NCI-H1417 (cell line): ENCODE measurements at regions not wholly inside any gene's neighbourhood (a gene's known extent, or its start where the extent isn't known, plus 50 kb on each side); places are given as distances from the start of the nearest gene placed in this dataset.

Experiments used
- DNase-seq, 3 experiments: peaks; one replicate each; lab custom pipeline; 2025; lab: John Stamatoyannopoulos, UW

DNA sequence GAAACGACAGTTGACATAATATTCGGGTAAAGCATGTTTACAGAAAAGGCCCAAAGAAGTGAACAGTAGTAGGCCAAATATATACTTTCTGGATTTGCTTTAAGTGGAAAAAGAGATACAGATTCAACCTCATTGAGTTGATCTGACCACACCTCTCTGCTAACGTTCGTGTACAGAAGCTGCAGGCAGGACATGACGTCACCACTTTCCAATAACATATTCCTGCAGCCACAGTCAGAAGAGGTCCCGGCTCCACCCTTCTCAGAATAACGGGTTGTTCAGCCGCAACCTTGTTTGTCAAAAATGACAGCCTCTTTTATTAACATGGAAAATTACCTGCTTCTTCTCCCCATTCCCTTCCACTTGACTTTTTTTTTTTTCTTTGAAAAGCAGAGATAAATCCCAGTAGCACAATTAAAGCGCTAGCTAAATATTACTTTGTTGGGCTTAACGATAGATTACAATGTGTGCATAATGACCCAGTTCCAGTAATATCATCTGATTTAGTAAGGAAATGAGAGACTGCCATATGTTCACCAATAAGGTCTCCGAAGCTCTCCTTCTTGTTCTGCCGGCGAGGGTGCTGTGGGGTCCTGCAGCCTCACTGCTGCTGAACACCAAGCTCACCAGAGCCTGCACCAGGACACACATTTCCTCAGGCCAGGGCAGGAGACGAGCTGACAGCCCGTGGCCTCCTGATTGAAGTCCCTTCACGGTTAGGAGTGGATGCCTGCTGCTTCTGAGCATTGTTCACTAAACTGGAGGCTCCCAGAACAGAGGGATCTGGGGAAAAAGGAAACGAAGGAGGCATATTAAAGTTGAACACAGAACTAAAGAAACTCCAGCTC is 451.0 kb upstream of the SALL3 start:
- peak in 2 of 3 experiments; percentile 51 to 83 for DNase-seq

DNA sequence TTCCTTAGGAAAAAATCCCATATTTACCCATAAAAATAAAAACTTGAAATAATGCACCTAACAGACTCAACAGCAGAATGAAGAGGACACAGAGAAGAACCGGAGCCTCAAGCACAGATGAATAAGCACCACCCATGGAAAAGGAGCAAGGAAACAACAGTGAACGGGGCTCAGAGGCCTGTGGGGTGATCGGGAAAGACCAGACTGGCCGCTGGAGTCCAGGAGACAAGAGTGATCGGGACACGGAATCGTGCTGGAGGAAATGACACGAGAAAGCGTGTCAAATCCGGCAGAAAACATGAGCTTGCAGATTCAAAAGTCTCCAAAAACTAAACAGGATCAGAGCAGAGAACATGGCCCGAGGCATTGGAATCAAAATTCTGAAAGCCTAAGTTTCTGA is 448.0 kb upstream of the SALL3 start:
- no peak for DNase-seq

DNA sequence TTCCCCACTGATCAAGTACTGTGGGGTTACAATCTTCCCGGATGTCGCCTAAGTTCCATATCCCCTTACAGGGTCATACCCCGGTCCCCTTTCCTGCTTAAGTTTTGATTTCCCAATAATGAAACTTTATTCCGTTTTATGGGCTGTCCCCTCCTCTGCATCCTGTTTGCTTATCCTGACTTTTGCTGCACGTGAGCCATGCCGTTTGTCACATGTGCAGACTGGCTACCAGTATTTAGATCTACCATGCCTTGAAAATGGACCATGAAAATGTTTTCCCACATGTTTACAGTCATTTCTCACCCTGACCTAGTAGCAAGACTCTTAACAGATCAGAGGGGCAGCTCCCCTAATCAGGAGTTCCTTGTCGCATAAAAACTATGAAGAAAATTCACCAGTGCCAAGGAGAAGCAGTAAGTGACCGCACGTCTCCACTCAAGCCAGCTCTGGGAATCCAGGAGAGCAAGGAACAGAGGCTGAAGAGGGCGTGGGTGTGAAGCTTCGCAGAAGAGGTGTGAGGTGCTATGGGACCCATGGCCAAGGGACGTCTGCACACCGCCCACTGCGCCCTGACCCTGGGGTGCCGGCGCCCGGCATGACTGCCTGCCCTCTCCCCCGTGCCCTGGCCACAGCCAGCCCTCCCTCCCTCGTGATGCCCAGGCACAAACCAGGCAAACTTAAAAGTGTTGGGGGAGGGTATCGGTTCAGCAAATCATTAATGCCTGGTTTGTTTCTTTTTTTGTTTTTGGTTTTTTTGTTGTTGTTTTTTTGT is 440.8 kb upstream of the SALL3 start:
- no peak for DNase-seq

DNA sequence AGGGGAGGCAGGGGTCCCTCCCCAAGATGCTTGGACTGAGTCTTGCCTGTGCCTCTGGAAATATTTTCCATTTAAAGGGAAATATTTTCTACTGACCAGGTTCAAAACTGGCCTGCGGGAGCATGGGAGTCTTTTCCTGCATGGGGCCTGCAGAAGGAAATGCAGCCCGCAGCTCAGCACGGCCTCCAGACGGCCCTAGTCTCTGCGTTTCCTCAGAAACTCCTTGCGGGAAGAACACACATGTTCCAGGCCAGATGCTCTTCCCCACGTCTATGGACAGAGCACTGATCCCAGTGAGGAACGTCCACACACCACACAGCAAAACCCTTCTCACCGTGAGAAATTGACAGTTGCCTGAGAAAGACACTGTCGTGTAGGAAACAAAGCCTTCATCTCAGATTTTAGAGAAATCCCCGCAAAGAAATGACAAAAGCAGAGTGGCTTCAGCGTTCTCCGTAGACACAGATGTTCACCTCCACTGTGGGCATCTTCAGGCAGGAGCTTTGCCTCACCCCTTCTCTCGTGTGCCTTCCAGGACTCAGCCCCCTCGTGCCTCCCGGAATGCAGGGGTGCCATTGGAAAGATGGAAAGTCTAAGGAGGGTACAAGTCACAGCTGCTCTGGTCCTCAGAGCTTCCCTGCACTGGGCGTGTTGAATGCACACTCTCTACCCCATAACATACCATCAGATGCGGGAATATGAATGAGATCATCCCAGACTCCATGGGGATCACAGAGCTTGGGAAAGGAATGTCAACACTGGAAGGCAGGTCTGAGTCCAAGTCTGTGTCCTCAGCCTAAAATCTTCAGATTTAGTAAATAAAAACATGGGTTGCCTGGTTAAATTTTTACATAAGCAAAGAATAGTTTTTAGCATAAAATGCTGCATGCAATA is 438.7 kb upstream of the SALL3 start:
- DNase-seq = no peak

DNA sequence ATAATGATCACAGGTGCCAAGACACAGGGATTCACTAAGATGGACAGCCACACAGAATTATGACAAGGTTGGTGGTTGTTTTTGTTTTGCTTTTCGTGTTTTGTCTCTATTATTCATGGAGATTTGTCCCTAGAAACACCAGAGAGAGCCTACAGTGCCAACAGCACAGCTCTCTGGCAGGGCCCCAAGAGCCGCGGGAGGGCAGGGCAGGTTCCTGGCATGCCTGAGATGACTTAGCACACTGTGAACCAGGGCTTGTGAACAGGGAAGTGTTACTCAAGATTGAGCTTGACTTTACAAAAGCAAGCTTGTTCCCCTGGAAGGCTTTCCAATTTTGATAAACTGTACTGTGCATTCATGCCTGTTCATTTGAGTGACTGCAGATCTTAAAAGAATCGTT is 437.4 kb upstream of the SALL3 start:
- DNase-seq = no peak

DNA sequence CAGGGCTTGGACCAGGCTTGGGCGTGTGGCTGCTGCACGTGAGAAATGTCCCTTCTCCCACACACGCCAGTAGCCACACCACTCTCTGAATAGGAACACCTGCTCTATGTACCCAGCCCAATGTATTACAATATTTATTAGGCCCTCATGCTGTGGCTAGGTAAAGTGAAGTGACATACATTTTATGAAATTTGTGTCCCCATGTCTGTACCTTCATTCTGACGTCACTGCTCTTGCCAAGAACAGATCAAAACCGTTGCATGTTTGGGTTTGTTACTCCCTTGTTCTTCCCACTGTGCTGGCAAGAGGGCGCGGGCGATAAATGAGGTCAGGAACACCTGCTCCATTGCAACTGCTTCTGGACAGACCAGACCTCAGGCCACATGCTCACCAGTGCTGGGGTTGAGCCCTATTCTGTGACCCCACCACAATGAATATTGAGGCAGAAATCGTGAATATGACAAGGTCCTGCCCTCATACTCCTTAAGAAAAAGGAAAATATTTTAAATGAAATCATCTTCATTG is 436.4 kb upstream of the SALL3 start:
- DNase-seq = no peak

DNA sequence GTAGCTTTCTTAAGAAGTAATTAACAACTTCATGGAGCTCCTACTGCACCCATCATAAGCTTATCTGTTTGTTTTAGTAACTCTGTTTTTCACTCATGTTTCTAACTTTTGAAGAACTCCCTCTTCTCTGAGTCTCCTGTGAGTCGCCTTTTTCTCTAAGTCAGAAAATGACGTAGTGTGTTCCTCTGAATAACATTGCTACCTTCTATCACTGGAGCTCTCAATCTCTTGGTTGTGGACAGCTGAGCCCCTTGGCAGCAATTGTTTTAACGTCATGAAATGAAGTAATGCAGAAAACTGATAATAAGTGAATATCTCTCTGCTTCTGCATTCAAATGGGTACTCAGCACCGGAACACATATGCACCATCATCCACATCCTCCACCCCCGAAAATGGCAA is 433.3 kb upstream of the SALL3 start:
- DNase-seq = no peak

DNA sequence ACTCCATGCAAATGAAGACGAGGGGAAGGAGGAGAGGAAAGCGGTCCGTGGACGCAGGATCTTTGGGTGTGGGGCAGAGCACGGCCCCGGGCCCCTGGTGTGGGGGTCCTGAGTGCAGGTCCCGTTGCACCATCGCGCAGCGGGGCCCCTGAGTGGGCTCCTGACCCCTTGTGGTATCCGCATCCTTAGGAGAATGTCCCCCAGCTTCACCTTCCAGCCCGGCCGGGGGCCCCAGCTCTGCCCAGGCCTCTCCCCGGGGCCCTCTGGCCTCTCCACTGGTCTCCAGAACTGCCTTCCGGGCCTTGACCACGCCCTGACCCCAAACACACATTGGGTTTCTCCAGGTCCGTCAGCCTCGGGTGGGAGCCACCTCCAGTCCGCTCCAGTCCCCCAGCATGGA is 431.8 kb upstream of the SALL3 start:
- DNase-seq = no peak

DNA sequence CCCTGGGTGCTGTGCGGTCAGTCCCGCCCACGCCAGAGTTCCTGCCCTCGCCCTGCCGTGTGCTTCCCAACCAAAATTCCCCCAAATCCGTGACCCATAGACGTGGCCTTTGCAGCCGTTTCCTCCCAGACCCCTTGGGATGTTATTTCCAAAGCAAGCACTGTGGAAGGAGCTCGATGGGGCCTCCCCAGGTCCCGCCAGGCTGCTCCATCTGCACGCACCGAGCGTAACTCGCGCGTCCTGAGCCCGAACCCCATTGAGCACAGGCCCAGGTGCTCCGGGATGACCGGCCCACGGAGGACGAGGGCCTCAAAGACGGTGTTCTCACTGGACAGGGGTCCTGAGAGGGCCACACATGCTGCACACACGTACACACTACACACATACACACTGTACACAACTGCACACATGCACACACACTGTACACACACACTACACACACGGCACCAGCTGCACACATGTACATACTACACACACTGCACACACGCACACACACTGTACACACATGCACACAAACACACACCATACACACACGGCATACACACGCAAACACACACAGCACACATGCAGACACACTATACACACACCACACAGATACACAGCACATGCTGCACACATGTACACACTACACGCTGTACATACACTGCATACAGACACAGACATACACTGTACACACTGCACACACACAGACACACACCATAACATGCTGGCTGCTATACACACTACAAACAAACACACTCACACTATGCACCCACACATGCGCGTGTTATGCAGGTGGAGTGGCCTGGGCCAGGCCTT is 431.2 kb upstream of the SALL3 start:
- DNase-seq = no peak

DNA sequence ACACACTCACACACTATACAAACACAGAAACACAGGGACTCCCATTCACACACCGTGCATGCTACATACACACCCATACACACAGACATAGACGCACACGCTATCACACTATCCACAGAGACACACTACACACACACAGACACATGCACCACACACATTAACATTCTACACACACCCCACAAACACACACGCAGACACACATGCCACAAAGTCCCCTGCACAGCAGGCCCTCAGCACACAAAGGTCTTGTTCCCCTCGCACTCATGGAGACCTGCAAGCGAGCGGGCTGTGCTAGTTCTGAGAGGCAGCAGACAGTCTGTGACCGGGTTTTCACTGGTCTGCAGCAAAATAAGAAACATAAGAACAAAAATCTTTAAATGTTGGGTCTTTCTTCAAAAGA is 429.6 kb upstream of the SALL3 start:
- DNase-seq = no peak

DNA sequence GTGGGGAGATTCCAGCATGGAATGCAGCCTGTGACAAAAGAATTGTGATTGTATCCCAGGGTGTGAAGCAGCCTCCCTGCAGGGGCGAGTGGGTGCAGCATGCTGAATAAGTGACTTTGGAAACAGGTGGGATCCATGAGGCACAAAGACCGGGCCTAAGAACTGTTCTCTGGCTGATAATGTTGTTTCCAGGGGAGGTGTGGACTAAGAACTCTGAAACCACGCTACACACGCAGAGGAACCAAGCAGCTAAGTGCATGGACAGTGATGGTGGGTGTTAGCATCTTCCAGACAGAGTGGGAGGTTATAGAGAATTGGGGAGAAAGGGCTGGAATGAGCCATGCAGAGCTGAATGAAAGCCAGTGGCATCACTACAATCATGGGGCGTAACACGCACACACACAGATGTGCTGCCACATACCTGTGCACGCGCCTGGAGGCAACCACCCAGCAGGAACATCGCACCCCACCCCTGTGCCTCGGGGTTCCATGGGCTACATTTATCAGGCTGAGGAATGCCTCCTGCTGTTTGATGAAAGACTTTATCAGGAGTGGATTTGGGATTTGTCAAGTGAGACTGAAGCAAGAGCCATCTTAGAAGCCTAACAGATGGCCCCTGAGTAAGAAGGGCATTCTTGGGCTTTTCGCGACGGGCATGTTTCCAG is 424.5 kb upstream of the SALL3 start:
- DNase-seq = no peak

DNA sequence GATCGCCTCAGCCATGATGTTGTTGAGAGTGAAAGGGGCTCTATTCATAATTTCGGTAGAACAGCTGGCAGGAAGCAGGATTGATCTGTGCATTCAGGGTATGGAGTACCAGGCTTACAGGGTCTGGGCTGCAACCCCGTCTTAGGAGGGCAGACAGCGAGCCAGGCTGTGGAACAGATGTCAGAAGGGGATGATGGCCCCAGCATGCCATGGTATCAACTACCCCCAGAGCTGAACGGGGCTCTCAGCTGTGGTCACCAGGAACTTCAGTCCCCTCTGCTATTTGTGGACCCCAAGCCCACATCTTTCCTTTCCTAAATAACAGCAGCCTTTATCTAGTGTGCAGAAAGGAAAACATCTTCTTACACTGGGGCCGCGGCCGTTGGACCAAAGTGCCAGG is 422.2 kb upstream of the SALL3 start:
- DNase-seq = no peak

DNA sequence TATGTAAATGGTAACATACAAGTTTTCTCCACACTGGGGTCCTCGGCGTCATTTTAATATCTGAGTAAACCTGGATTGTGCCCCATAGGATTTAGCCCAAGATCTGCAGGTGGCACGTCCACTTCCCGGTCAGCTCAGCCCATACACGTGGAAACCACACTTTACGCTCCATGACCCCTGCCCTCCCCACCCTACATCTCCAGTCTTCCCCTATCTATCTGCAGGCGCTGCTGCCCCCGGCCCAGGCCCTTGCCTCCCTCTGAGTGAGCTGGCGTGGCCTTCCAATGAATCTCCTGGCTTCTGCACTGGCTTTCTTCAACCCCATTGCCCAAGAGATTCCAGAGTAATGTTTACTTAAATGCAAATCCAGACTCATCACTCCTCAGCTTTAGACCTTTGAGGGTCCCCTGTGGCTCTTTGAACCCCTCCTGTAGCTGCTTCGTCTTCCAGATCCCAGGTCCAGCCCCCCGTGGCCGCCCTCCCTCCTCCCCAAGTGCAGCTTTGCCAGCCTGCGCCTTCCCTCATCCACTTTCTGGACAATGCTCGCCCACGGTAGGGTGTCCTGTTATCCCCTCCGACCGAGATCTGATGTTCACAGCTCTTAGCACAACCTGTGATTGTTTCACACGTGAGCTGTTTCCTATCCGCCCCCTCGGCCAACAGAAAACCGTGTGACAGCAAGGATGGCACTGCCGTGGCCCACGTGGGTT is 421.4 kb upstream of the SALL3 start:
- DNase-seq = no peak

DNA sequence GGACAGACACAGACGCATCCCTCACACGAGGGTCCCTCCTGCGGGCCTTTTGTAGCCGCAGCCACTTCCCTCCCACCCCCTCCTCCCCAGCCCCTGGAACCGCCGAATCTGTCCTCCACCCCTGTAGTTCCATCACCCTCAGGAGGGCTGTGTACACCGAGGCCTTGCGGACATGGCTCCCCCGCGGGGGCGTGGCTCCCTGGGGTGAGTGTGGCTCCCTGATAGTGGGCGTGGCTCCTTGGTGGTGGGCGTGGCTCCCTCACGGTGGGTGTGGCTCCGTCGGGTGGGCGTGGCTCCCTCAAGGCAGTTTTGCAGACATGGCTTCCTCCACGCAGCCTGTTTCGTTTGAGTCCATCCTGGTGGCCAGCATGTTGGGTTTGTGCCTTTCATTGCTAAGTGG is 420.7 kb upstream of the SALL3 start:
- DNase-seq = no peak

DNA sequence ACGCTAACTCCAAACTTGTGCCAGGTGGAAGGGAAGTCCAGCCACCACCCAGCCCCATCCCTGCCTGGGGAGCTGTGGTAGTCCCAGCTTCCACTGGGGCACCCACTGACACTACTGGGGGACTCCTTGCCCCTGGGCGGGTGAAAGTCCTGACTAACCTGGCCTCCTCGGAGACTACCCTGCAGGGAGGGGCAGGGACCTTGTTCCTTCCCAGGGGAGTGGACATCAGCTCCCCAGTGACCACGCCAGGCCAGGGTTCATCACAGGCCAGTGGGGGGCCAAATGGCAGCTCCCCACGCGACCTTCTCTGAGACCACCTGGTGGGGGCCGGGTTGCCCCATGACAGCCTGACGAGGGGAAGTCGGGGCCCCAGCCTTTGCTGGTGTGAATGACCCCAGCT is 420.0 kb upstream of the SALL3 start:
- DNase-seq = no peak

DNA sequence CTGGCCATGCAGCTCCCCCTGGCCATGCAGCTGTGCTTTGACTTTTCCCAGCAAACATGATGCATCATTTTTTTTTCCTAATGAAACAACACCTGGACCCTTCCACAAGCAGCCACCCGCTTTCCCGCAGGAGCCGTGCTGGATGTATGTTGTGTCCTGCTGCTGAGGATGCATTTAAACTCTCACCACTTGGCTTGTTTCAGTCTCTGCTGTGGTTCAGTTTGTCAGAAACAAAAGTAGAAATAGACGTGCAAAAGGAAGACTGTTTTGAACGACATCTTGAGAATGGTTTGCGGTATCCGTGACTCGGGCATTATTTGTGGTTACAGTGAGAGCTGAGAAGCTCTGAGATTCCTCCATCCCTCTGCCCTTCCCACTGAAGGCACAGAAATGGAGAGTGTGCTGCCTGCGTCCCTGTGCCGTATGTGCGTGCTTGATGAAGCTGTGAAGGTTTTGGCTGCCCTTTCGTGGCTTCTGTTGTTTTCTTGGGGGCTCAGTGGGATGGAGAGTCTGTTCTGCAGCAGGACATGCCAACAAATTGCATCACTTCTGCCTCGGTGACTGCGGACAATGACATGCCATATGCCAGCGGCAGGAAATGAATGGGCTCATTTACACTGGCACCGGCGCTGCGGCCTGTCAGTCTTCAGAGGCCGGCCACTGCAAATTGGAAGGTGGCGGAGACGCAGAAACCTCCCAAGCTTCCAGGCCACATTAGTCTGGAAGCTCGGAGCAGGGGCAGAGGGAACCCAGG is 417.7 kb upstream of the SALL3 start:
- peak in 2 of 3 experiments; percentile 59 to 80 for DNase-seq

DNA sequence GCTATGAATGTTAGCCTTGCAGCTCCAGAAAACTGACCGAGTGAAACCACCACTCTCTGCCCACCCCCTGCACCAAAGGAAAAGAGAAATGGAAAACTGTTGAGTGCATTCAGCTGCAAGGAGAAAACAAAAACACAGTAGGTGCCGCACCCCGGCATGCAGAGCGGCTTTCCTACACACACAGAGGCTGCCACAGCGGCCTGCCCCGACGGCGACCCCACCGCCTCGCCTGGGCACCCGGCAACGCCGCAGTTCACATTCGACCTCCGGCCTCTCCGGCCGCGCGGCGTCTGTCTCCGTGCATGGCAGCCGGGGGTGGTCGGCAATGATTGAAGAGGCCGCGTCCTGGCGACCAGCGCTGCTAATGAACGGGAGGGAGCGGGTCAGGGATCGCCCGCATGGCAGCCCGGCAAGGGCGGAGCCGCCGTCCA is 417.1 kb upstream of the SALL3 start:
- DNase-seq = peak in 1 of 3 experiments; percentile 54

DNA sequence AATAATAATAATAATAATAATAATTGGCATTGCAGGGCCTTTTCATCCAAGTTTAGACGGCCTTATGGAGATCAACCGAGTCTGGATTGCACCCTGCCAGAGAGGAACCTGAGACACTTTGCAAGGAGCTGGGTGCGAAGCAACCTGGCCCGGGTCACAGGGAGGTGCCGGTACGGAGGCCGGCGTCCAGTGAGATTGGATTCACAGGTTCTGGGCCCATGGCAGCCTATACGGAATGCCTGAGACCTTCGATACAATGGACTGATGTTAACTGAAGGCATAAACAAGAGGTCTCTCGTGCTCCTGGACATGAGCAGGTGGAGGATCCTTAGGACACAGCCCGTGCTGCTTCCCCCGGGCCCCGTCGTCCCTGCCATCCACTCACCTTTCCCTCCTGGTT is 416.5 kb upstream of the SALL3 start:
- no peak for DNase-seq

DNA sequence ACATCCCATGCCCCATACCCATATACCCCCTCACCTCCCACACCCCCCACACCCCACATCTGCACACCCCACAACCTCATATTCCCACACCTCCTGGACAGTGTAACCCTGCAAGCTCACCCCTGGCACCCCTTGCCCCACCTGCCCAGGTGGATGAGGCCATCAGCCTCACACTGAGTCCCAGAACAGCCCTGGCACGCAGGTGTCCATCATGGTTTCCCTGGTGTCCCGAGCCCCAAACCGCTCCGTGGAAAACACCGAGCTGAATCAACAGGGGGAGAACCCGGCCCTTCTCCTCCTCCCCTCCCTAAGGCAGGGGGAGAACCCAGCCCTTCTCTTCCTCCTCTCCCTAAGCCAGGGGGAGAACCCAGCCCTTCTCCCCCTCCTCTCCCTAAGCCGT is 415.6 kb upstream of the SALL3 start:
- no peak for DNase-seq
